ENCODE measurements at regions not wholly inside any gene's neighbourhood (a gene's known extent, or its start where the extent isn't known, plus 50 kb on each side); places are given as distances from the start of the nearest gene placed in this dataset.

DNA sequence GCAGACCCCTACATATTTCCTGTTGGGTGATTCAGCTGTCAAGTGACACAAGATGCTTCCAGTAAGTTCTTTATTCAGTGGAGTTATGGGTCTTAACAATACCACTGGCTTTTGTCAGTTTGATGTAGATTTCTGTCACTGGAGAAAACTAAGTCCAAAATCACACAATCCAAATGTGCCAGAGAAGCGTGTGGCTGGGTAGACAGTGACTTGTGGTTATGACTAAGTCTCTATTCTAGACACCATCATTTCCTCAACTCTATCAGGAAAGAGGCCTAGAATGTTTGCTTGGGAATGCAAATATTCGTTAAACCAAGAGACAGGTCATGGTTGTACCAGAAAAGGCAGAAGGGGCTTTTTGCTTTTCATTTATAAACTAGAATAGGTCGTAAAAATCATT lies 54.4 kb upstream of the HS3ST1 start:
- TF ChIP-seq CTCF (IDR thresholded peaks at IDR 0.05; ENCODE audit: low read length), result no peak
- TF ChIP-seq EZH2phosphoT487 (IDR thresholded peaks at IDR 0.05; ENCODE audit: low read length), result no peak
- TF ChIP-seq EZH2 (optimal IDR thresholded peaks at IDR 0.05; ENCODE audit: low read depth, low read length), result no peak
